HL-60/S4 (cell line): ENCODE measurements at regions not wholly inside any gene's neighbourhood (a gene's known extent, or its start where the extent isn't known, plus 50 kb on each side); places are given as distances from the start of the nearest gene placed in this dataset.

Experiments used
- in situ Hi-C: fragments of 300-500 bp; cut with MboI; formaldehyde crosslinking; loops from 2 replicates; pipeline ENCODE4 v1.14.3; 2022; ENCODE audit warnings: low sequenced_read_pairs

DNA sequence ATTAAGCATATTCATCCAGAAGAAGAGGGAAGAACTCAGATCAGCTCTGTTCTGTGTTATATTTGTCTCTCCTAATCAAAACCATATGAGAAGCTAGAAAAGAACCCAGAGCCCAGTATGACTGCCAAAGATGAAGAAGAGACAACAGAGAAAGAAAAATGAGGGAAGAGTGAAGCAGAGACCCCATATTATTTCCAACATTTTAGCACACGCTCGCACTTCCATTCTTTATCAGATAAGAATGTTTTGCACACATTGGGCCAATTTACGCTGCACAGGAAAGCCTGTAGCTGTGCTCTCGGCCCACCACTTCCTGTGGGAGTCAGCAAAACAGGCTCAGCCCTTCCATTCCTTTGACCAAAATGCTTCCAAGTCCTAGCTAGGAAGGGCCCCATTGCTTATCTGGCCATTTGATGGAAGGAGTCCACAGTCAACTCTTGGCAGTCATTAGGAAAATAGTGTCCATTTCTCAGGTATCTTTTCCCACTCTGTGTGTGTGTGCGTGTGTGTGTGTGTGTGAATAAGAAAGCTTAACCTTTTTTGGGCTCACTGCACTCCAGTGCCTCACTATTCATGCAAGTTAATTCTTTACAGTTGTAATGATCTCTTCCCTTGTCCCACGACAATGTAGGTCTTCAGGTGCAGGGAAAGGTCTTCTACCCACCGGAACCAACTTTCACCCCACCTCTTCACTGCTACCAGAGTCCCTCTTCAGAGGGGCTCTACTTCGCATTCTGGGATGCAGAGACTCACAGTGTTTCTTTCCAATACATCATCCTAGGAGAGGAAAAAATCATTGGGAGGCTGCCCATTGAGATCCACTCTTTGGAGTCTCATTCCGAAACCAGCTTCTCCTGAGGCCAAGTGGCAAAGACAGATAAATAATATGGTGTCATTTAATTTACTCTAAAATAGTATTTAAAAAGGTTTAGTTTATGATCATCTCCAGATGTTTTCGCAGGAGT lies 237.5 kb downstream of the COG6 start:
- in situ Hi-C loops: no loop called here

DNA sequence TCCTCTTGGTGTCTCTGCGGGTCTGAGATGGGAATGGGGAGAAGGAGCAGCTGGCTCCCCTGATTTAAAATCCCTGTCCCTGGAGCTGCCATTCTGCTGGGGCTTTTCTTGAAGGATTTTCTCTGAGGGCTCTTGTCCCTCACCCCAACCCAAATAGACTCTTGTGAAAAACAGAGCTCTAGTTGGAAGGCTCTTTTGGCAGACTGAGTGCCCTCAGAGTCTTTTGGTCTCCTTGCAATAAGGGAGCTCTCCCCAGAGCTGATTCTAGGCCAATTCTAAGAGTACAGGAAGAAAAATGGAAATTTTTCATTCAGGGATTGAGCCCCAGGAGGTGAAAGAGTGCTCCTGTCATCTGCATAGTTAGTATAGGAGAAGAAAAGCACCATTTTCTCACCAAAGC lies 238.3 kb downstream of the COG6 start:
- in situ Hi-C loops: no loop called here

DNA sequence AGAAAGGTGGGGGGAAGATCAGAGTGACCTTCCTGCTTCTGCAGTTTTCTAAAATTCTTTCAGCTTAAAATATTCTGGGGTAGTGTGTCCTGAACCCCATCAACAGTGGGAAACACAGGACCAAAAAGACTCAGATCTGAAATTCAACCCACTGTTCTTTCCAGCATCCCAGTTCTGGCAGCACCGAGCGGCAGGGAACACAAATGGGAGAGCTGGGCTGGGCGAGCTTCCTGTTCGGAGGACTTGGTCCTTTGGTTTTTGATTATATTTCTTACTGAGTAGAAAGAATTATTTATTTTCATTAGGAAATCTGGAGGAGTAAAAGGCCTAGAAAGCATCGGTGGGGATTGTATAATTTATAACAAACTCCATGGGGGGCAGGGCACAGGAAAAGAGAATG lies 239.1 kb downstream of the COG6 start:
- in situ Hi-C loops: no loop called here

GRCh38 chr13:39895254-39895653 lies 239.8 kb downstream of the COG6 start:
- in situ Hi-C loops: no loop called here

DNA sequence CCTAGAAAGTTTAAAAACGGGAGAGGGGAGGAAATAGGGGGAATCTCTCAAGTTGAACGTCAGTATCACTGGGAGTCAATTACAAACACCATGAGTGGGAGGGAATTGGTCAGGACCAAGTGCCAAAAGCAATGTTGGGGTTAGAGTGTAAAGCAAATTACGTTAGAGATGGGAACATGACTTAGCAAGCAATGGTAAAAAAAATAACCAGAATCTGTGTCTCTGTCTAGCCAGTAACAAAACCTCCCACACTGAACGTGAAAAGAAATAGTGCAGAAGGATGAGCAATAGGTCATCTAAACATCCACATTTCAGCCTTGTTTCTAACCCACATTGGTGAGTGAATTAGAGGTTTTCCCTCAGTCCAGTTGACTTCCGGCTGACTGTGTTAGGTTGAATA lies 242.2 kb downstream of the COG6 start:
- in situ Hi-C loops: no loop called here

- in situ Hi-C loops: no loop called here
Observed at GRCh38 chr13:39900106-39900750, 244.8 kb downstream of the COG6 start.

GRCh38 chr13:39904959-39905358 lies 249.5 kb downstream of the COG6 start:
- in situ Hi-C loops: no loop called here

GRCh38 chr13:39909634-39910033 lies 254.2 kb downstream of the COG6 start:
- in situ Hi-C loops: no loop called here

- in situ Hi-C loops: no loop called here
Observed at GRCh38 chr13:39910041-39910440, 254.6 kb downstream of the COG6 start.

DNA sequence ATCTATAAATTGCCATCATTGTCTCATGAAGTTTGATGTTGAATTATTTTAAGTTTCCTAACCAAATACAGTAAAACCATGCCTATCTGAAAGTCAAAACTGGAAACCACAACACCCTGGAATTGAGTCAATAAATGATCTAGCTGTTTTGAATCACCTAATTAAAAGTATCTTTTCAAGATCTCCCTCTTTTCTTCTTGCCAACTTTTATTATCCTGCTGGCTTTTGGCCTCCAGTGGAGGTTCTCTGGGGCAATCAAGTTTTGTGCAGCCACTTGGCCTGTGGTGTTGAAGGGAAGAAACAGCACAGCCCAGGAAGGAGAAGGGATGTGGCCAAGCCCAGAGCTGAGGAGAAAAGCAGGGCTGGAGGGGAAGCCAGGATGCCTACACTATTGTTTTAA lies 255.4 kb downstream of the COG6 start:
- in situ Hi-C loops: no loop called here

DNA sequence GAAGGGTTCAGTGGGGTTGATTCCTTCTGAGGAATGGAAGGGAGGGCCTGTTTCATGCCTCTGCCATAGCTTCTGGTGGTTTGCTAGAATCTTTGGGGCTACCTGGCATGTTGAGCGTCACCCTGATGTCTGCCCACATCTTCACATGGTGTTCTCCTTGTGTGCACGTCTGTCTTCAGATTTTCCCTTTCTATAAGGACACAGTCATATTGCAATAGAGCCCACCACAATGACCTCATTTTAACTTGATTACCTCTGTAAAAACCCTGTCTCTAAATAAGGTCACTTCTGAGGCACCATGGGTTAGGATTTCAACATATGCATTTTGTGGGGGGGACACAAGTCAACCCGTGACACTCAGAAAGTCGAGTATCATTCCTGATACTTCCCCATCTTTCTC lies 257.9 kb downstream of the COG6 start:
- in situ Hi-C loops: no loop called here

DNA sequence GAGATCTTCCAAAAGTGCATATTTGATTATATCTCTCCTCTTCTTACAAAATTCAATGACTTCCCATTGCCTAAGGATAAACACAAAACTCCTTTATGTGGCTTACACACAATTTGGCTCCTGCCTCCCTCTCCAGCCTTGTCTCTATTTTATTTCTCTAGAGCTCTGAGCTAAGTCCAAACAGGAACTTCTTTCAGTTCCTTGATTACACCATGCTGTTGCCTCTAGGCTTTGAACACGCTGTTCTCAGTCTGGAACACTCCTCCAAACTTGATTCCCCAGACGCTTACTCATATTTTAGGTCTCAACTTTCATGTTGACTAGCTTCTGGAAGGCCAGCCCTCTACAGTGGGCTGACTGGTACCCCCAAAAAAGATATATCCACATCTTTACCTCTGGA lies 258.5 kb downstream of the COG6 start:
- in situ Hi-C loops: no loop called here

GRCh38 chr13:39915418-39915817 lies 260.0 kb downstream of the COG6 start:
- in situ Hi-C loops: no loop called here

DNA sequence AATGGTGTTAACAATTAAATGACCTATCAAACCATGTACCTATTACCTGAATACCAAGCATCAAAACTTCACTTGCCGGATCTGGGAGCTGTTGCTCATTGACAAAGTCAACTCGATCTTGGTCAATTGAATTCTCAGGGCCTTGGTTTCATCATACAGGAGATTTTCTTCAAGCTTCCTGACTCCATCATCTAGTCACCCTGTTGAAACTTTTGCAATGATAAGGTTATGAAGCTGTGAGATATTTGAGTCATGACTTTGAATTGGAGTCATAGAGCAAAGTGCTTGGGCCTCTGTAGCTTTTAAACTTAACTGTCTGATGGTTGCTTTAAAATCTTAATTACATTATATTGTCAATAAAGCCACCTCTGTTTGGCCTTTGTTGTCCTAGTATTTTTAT lies 260.9 kb downstream of the COG6 start:
- in situ Hi-C loops: no loop called here

DNA sequence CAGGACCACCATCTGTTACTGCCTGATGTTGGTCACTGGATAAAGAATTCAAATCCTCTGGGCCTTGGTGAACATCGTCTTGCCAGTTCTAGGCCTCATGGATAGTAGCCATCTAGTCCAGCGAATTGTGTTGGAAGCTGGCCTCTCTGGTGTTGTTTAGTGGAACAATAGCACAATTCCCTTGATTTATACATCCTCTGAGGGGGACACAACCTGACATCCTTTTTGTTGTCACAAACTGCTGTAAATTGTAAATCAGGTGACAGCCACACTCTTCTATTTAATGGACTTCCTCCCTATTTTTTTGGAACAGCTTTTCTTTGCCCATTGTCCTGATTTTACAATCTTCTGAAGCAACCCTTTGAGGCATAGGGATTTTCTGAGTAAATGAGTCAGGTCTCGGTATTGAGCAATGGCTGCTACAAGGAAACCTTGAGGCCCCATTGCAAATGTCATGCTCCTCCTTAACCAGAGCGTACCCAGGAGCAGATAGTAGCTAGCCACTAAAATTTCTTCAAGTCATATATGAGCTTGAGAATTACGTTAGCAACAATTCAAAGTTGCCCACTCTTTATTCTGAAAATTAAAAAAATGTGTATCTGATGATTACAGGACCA lies 263.3 kb downstream of the COG6 start:
- in situ Hi-C loops: no loop called here

GRCh38 chr13:39920613-39921012 lies 265.2 kb downstream of the COG6 start:
- in situ Hi-C loops: no loop called here

DNA sequence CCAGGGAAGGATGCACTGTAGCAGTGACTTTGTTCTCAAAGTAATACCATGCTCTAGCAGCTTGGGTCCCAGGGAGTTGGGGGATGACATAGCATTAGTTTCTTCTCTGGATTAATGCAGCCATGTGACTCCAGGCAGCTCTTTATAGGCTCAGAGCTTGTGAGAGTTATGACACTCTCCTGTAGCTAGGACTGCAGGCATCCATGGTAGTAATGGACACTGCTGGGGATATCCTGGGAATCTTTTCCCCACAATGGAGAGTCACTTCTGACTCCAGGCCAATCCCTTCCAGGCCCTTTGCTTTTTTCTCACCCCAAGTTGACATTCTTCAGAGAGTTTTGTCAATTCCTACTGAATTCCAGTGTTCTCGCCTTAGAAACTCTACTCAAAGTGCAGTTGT lies 270.9 kb downstream of the COG6 start:
- in situ Hi-C loops: no loop called here

- in situ Hi-C loops: no loop called here
Observed at GRCh38 chr13:39928261-39928660, 272.8 kb downstream of the COG6 start.

DNA sequence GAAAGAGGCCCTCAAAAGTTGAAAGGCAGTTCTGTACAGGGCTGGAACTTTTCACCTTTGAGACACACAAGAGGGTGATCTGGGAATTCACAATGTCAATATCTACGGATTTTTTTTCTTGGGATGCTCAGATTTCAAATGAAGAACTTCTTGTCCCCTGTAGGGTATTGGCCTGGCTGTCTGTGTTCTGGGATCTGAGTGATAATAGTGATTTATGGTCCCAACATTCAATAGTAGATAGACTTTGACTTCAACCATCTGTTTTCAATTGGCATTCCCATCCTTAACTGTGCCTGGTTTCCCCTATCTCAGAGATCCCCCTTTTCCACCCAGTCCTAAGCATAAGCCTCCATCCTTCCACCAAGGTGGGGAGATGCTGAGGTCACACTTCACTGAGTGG lies 274.1 kb downstream of the COG6 start:
- in situ Hi-C loops: no loop called here

GRCh38 chr13:39930060-39930459 lies 274.6 kb downstream of the COG6 start:
- in situ Hi-C loops: no loop called here

GRCh38 chr13:39930544-39931444 lies 275.3 kb downstream of the COG6 start:
- in situ Hi-C loops: no loop called here
